HG03432 (cell line): ENCODE measurements at regions not wholly inside any gene's neighbourhood (a gene's known extent, or its start where the extent isn't known, plus 50 kb on each side); places are given as distances from the start of the nearest gene placed in this dataset.

Source experiments
- ATAC-seq: cut with Tn5 transposase; IDR thresholded peaks from one replicate; pipeline ENCODE4 v1.9.1; 2021; ENCODE audit warnings: mild to moderate bottlenecking, moderate library complexity; ENCODE audit not compliant: unreplicated experiment

DNA sequence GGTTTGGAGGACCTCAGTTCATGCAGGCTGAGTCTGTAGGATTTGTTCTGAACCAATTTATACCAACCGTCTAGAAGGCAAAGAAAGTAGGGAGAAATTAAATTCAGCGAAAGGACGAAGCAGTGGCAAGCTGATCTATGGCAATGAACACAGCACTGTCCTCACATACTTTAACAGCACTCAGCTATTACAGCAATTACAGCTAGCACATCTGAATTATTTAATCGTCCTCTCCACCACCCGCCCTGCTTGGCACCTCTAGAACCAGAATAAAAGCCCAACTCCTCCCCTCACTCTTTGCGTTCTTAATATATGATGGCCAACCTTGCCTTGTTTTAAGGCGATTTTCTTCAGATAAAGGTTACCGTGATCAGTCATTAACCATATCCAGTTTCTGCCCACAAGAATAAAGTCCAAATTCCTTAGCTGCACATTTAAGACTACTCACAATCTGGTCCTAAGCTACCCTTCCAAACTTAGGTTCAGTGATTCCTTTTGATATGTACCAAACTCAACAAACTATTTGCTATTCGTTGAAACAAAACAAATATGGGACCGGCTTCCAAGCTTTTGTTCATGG, 169.4 kb upstream of the ESRRG start:
- ATAC-seq, result no peak

- no peak for ATAC-seq
Observed at GRCh38 chr1:216890871-216891270, 167.6 kb upstream of the ESRRG start.

GRCh38 chr1:216888731-216889130, 165.5 kb upstream of the ESRRG start:
- ATAC-seq, result no peak

DNA sequence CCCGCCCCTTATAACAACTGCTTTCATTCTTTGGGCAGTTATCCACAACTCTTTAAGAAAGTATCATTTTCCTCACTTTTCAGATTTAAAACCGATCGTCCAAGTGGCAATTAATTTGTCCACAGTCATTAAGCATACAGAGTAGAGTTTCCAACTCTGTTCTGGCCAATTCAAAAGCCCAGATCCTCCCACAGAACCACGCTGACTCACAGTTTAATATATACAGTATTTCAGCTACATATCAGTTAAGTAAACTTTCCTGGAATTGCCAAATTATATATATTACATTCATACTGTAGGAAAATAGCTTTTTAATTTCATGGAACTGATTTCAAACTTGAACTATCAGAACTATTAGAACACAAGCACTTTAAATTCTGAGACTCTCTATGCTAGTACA, 163.8 kb upstream of the ESRRG start:
- ATAC-seq, result no peak

- no peak for ATAC-seq
Observed at GRCh38 chr1:216884614-216885229, 161.5 kb upstream of the ESRRG start.

DNA sequence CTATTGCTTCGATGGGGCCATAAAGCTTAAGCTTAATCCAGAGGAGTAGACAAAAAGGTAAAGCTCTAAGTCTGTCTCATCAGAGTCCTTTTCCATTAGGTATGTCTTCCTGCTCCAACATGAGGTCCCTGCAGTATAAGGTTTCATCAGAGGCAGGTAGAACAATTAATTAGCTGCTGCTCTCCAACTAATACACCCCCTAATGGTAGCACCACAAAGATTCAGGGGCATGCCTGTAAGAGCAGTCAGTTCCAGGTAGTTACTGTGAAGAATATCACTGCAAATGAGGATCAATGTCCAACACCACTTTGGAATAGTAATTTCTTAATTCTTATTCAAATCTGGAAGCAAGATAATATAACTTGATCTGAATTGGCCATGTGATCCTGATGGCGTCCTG, 160.3 kb upstream of the ESRRG start:
- ATAC-seq, result no peak

DNA sequence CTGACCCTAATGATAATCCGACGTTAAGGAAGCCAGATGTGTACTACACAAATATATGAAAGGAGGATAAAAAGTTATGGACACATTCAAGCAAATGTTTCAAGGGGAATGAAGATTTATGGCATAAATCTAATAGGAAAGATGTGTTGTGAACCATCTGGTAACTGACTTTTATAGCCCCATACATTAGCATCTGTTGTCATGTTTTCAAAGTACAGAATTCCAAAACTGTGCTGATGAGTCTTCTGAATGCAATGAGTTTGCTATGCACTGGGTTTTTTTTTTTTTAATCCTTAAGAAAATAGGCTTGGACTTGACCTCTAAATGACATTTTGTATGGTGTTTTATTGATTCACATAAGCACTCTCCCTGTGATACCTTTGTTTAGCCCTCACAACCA, 158.5 kb upstream of the ESRRG start:
- ATAC-seq, result no peak

- ATAC-seq, result no peak
Observed at GRCh38 chr1:216866714-216867113, 143.5 kb upstream of the ESRRG start.

DNA sequence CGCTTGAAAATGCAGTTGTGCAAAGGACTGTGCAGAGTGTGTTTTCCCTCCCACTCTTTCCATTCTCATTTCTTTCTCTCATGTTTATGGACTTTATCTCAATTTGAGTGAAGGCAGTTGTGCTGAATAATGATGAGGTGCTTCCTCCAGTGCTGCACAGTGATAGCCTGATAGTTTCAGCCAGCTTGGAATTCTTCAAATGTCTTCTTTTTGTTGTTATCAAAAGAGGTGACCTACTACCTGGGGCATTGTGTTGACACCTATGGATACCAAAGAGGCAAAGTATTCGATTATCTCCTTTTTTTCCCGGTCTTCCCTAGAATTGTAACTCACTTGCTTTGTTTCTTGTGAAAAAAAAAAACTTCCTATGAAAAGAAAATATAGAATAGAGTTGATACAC, 132.6 kb upstream of the ESRRG start:
- ATAC-seq, result no peak

- ATAC-seq, result no peak
Observed at GRCh38 chr1:216854836-216855484, 131.7 kb upstream of the ESRRG start.

DNA sequence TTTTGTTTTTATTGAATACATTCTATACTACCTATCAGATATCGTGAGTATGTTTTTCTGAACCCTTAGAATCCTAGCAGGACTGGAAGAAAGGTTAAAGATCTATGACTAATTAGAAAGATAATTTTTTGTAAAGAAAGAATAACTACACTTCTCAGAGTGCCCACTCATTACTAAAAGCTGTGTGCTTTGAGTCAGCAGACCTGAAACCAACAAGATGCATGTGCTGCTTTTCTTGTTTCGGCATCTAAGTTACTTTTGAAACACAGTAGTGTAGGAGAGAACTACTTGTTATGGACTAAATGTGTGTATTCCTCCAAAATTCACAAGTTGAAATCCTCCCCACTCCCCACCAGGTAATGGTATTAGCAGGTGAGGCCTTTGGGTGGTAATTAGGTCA, 127.8 kb upstream of the ESRRG start:
- no peak for ATAC-seq

DNA sequence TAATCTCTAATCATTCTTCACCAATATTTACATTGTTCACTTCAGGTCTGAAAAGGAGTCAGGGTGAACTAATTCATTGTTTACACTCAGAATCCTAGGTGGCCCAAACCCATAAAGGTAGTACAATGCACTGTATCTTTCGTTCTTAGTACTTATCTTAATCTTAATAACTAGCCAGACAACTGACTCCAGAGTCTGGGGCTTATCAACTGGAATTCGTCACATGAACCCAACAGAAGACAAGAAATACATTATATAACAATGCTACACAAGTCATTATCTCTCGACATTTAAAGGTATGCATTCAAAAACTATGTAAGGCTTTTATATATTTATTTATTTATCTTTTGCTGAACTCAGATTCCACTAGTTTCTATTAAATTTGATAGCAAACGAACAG, 125.9 kb upstream of the ESRRG start:
- no peak for ATAC-seq

- ATAC-seq, result no peak
Observed at GRCh38 chr1:216847397-216848036, 124.3 kb upstream of the ESRRG start.

GRCh38 chr1:216846339-216846738, 123.1 kb upstream of the ESRRG start:
- no peak for ATAC-seq

DNA sequence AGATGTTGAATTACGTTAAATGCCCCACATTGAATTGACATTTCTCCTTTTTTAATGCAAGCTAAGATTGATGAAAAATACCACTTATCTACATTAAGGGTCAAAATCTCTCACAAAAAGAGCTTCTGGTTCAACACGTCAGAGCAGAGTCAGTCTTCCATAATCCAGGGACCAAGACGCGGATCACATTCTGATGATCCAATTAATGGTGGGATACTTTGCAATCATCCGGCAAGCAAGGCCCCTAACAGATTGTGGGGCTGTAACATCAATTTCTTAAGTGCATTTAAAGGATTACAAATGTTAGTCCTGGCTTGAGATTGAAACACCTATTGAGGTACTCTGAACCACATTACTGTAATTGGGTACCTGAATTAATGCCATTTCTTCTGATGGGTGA, 120.2 kb upstream of the ESRRG start:
- ATAC-seq, result no peak

GRCh38 chr1:216841165-216841564, 117.9 kb upstream of the ESRRG start:
- no peak for ATAC-seq

DNA sequence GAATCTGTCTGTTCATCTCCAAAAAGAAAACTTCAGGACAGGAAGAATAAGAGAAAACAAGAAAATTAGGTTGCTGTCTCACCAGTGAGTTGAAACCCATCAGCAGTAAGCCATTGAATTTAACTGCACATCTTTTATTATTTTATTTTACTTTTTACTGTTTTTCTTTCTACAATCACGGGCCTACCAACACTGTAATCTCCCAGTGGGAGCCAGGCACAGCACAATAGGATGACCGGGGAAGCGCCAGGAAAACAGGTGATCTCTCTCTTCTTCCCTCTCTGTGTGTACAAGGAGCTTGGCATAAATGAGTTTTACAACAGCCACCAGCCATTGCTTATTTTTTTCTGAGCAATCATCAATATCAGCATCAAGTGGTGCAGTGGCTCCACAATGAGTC, 113.1 kb upstream of the ESRRG start:
- no peak for ATAC-seq

DNA sequence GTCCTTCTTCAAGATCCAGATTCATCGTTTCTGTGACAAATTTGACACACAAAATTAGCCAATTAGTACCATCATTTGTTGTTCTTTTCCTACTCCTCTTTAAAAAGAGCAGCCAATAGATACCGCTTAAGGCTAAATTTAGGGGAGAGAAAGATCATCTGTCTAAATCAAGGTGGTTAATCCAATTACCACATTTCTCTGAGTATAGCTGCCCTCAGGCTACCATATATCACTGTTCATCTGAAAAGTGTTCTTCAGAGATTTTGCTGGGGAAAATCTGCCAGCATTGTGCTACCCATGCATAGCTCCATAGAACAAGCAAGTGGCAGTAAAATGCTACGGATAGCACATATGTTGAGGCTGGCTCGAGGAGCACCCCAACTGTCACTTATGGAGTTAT, 110.3 kb upstream of the ESRRG start:
- no peak for ATAC-seq

- ATAC-seq, result no peak
Observed at GRCh38 chr1:216832192-216832591, 109.0 kb upstream of the ESRRG start.

DNA sequence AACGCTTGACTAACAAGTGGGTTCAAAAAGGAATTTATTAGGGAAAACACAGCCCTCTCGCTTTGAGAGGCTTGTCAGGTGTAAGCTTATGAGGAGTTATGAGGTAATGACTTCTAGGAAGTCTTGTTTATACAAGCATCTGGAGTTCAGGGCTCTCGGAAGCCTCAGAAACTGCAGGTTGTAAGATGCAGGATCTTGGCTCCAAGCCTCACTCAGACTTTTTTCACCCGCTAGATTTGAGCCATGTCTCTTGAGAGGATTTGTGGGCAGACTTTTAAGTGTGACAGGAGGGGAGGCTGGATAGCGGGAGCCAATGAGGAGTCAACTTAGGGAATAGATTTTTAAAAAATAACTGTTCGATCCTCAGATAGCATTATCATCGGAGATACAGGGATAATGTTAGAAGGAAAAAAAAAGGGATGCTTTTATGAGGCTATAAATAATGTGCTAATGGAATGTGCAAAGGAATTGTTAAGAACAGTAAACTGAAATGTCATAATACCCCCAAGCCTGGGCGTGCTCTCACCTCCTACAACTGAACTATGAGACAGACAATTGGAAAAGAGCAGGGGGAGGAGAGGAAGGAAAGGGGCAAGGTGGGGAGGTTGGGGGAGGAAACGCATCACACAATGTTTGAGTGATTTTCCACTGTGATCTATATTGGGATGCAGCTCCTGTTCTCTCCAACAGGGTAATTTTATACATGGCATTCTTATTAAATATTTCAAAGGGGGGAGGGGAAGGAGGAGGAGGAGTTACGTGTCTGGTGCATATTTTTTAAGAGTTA, 107.4 kb upstream of the ESRRG start:
- ATAC-seq, result no peak

DNA sequence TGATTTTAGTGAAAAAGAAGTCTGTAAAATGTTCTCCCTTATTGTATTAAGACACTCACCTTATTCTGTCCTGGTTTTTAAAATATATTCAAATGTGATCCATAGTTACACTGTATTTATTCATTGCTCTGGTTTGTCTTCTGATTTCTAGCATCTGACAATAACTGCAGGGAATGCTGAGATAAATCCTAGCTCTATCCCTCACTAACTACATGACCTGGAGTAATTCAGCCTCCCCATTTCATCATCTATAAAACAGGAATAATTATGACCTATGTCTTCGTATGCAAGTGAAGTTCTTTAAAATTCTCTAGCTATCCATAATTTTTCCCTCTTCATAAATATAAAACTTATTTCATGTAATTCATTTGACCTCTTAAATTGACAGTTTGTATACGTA, 104.0 kb upstream of the ESRRG start:
- ATAC-seq, result no peak
